HepG2 (cell line): ENCODE measurements at regions not wholly inside any gene's neighbourhood (a gene's known extent, or its start where the extent isn't known, plus 50 kb on each side); places are given as distances from the start of the nearest gene placed in this dataset.

Experiments
- BHLHE40 ChIP-seq: IDR thresholded peaks from 2 replicates; pipeline ENCODE4 v1.6.1; 2011; ENCODE audit warnings: low read length, improper control_type of control experiment
- JUND ChIP-seq: sonication (generic); formaldehyde crosslinking; IDR thresholded peaks from 2 replicates; pipeline ENCODE4 v1.8.0; 2022; ENCODE audit warnings: mild to moderate bottlenecking, missing genetic modification reagents
- ZNF891 ChIP-seq: sonication (generic); formaldehyde crosslinking; IDR thresholded peaks from 2 replicates; pipeline ENCODE4 v1.5.0; 2020; ENCODE audit warnings: mild to moderate bottlenecking, missing genetic modification reagents
- TF ChIP-seq, protein P1 (sequence below), 2 experiments: IDR thresholded peaks; 2 replicates each; pipeline ENCODE4 v1.6.1; 2011 to 2012; ENCODE audit warnings: low read length in 2 of 2, borderline replicate concordance in 1 of 2, low read depth in 1 of 2, mild to moderate bottlenecking in 1 of 2, moderate library complexity in 1 of 2
- TF ChIP-seq, protein P2 (sequence below): sonication (generic); formaldehyde crosslinking; IDR thresholded peaks from 2 replicates; pipeline ENCODE4 v1.4.0; 2020; ENCODE audit warnings: missing genetic modification reagents
- TF ChIP-seq, protein P3 (sequence below): sonication (generic); formaldehyde crosslinking; IDR thresholded peaks from 2 replicates; pipeline ENCODE4 v1.4.0; 2020; ENCODE audit warnings: missing genetic modification reagents
- TF ChIP-seq, protein P4 (sequence below): IDR thresholded peaks from 2 replicates; pipeline ENCODE4 v1.6.1; 2012; ENCODE audit warnings: low read length, improper control_type of control experiment

DNA sequence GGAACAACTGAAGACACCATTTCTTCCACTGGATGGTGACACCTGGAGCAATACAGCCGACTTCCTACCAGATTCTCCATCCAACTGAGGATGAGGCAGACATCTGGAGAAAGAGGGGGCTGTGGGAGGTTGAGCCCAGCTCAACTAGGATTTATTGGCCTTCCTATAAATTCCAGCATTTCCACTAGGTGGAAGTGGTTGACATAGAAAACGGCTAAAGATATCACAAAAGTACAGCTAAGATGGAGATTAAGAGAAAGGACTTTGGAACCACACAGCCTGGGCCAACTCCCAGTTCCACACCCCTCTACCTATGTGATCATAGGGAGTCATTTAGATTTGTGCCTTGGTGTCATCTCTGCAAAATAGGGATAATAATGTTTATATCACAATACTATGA is 61.3 kb upstream of the CAV2 start:
- TF ChIP-seq JUND (CRISPR knock-in tag): no peak
- TF ChIP-seq, protein P1, sequence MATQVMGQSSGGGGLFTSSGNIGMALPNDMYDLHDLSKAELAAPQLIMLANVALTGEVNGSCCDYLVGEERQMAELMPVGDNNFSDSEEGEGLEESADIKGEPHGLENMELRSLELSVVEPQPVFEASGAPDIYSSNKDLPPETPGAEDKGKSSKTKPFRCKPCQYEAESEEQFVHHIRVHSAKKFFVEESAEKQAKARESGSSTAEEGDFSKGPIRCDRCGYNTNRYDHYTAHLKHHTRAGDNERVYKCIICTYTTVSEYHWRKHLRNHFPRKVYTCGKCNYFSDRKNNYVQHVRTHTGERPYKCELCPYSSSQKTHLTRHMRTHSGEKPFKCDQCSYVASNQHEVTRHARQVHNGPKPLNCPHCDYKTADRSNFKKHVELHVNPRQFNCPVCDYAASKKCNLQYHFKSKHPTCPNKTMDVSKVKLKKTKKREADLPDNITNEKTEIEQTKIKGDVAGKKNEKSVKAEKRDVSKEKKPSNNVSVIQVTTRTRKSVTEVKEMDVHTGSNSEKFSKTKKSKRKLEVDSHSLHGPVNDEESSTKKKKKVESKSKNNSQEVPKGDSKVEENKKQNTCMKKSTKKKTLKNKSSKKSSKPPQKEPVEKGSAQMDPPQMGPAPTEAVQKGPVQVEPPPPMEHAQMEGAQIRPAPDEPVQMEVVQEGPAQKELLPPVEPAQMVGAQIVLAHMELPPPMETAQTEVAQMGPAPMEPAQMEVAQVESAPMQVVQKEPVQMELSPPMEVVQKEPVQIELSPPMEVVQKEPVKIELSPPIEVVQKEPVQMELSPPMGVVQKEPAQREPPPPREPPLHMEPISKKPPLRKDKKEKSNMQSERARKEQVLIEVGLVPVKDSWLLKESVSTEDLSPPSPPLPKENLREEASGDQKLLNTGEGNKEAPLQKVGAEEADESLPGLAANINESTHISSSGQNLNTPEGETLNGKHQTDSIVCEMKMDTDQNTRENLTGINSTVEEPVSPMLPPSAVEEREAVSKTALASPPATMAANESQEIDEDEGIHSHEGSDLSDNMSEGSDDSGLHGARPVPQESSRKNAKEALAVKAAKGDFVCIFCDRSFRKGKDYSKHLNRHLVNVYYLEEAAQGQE (IDR thresholded peaks at IDR 0.05; ENCODE audit: borderline replicate concordance in 1 of 2, low read depth in 1 of 2, low read length in 2 of 2): no peak
- TF ChIP-seq, protein P2, sequence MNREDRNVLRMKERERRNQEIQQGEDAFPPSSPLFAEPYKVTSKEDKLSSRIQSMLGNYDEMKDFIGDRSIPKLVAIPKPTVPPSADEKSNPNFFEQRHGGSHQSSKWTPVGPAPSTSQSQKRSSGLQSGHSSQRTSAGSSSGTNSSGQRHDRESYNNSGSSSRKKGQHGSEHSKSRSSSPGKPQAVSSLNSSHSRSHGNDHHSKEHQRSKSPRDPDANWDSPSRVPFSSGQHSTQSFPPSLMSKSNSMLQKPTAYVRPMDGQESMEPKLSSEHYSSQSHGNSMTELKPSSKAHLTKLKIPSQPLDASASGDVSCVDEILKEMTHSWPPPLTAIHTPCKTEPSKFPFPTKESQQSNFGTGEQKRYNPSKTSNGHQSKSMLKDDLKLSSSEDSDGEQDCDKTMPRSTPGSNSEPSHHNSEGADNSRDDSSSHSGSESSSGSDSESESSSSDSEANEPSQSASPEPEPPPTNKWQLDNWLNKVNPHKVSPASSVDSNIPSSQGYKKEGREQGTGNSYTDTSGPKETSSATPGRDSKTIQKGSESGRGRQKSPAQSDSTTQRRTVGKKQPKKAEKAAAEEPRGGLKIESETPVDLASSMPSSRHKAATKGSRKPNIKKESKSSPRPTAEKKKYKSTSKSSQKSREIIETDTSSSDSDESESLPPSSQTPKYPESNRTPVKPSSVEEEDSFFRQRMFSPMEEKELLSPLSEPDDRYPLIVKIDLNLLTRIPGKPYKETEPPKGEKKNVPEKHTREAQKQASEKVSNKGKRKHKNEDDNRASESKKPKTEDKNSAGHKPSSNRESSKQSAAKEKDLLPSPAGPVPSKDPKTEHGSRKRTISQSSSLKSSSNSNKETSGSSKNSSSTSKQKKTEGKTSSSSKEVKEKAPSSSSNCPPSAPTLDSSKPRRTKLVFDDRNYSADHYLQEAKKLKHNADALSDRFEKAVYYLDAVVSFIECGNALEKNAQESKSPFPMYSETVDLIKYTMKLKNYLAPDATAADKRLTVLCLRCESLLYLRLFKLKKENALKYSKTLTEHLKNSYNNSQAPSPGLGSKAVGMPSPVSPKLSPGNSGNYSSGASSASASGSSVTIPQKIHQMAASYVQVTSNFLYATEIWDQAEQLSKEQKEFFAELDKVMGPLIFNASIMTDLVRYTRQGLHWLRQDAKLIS (CRISPR knock-in tag): no peak
- TF ChIP-seq, protein P3, sequence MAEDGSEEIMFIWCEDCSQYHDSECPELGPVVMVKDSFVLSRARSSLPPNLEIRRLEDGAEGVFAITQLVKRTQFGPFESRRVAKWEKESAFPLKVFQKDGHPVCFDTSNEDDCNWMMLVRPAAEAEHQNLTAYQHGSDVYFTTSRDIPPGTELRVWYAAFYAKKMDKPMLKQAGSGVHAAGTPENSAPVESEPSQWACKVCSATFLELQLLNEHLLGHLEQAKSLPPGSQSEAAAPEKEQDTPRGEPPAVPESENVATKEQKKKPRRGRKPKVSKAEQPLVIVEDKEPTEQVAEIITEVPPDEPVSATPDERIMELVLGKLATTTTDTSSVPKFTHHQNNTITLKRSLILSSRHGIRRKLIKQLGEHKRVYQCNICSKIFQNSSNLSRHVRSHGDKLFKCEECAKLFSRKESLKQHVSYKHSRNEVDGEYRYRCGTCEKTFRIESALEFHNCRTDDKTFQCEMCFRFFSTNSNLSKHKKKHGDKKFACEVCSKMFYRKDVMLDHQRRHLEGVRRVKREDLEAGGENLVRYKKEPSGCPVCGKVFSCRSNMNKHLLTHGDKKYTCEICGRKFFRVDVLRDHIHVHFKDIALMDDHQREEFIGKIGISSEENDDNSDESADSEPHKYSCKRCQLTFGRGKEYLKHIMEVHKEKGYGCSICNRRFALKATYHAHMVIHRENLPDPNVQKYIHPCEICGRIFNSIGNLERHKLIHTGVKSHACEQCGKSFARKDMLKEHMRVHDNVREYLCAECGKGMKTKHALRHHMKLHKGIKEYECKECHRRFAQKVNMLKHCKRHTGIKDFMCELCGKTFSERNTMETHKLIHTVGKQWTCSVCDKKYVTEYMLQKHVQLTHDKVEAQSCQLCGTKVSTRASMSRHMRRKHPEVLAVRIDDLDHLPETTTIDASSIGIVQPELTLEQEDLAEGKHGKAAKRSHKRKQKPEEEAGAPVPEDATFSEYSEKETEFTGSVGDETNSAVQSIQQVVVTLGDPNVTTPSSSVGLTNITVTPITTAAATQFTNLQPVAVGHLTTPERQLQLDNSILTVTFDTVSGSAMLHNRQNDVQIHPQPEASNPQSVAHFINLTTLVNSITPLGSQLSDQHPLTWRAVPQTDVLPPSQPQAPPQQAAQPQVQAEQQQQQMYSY: no peak
- TF ChIP-seq, protein P4, sequence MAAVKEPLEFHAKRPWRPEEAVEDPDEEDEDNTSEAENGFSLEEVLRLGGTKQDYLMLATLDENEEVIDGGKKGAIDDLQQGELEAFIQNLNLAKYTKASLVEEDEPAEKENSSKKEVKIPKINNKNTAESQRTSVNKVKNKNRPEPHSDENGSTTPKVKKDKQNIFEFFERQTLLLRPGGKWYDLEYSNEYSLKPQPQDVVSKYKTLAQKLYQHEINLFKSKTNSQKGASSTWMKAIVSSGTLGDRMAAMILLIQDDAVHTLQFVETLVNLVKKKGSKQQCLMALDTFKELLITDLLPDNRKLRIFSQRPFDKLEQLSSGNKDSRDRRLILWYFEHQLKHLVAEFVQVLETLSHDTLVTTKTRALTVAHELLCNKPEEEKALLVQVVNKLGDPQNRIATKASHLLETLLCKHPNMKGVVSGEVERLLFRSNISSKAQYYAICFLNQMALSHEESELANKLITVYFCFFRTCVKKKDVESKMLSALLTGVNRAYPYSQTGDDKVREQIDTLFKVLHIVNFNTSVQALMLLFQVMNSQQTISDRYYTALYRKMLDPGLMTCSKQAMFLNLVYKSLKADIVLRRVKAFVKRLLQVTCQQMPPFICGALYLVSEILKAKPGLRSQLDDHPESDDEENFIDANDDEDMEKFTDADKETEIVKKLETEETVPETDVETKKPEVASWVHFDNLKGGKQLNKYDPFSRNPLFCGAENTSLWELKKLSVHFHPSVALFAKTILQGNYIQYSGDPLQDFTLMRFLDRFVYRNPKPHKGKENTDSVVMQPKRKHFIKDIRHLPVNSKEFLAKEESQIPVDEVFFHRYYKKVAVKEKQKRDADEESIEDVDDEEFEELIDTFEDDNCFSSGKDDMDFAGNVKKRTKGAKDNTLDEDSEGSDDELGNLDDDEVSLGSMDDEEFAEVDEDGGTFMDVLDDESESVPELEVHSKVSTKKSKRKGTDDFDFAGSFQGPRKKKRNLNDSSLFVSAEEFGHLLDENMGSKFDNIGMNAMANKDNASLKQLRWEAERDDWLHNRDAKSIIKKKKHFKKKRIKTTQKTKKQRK: no peak
- TF ChIP-seq ZNF891: no peak
- no peak for TF ChIP-seq BHLHE40
